ENCODE measurements at regions not wholly inside any gene's neighbourhood (a gene's known extent, or its start where the extent isn't known, plus 50 kb on each side); places are given as distances from the start of the nearest gene placed in this dataset.
"Not testable (repeated sequence)": the region's sequence is repeated elsewhere in the genome, so short reads cannot be mapped to it uniquely, and the experiment has no call there.

DNA sequence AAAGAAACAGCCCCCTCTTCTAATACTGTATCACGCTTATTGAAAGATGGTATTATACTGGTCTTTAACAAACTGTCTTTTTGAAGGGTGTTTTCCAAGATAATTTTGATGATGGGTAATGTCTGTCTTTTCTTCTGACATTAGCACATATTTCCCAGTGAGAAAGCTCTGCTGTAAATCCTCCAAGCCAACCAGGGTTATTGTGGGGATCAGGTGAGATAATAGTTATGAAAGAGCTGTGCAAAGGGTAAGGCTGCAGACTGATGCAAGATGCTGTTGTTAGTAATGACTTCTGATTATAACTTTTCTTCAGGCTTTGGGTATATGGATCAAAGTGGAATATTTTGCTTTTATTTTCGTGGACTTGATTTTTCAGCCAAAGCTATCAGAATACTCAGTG is 581.7 kb downstream of the REEP3 start:
- DNase-seq (ENCODE audit: low read depth in 1 of 2, low spot score in 1 of 2), result no peak
- in situ Hi-C loops (cut with HindIII; ENCODE audit: low pct_unique_long_range_greater_than_20kb, low sequenced_read_pairs), result no loop called here
- TF ChIP-seq JUND (IDR thresholded peaks at IDR 0.05; ENCODE audit: low read depth), result no peak

DNA sequence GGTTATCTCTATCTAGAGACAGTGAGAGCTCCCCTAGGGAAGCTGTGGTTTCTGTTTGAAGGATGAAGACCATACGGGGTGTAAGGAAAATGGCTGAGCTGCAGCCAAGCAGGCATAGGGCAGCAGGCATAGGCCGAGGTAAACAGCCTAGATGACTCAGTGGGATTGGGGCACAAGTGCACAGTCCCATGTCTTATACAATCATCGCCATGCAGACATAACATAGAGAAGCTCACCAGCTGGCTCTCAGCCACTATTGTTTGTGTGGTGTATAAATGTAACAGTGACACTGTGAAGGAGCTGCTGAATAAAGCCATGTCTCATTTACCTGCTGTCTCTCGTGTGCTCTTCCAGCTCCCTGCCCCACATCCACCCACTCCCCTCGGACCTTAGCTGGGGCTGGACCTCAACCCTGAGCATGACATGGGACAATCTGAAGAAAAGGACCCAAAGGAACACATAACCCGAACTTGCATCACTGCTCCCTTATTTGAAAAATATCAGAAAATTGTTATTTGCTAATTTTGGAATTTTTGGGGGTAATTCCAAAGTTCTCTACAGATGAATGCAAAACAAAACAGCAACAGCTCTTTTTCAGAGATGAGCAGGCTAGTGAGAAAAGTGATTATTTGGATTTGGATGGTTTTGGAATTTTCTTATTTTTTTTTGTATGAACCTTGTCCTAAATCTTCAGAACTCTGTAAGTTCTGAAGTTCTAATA is 582.7 kb downstream of the REEP3 start:
- no peak for TF ChIP-seq JUND (IDR thresholded peaks at IDR 0.05; ENCODE audit: low read depth)
- no peak for DNase-seq (ENCODE audit: low read depth in 1 of 2, low spot score in 1 of 2)
- in situ Hi-C loops (cut with HindIII; ENCODE audit: low pct_unique_long_range_greater_than_20kb, low sequenced_read_pairs), result no loop called here

DNA sequence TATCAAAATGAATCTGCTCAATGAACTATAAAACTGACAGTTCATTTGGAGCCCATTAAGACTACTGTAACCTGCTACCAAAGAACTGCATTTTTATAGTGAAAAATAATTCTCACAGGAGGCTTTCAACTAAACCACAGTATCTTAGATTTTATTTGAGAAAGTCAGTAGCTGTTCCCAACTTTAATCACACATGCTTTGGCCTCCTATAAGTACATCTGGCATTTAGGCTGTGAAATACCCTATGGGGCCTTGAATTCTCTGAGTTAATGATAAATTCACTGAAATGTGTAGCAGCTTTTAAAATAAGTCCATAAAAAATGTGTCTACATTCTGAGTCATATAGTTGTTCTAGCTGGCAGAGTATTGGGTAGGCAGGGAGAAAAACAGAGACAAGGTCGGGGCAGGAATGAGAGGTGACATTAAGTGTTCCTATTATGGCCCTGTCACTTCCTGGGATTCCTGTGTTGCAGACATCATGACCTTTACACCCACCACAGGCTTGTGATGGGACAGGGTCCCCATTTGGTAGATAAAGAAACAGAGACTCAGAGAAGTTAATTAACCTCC is 588.8 kb downstream of the REEP3 start:
- no peak for TF ChIP-seq JUND (IDR thresholded peaks at IDR 0.05; ENCODE audit: low read depth)
- no peak for DNase-seq (ENCODE audit: low read depth in 1 of 2, low spot score in 1 of 2)
- in situ Hi-C loops (cut with HindIII; ENCODE audit: low pct_unique_long_range_greater_than_20kb, low sequenced_read_pairs), result no loop called here

DNA sequence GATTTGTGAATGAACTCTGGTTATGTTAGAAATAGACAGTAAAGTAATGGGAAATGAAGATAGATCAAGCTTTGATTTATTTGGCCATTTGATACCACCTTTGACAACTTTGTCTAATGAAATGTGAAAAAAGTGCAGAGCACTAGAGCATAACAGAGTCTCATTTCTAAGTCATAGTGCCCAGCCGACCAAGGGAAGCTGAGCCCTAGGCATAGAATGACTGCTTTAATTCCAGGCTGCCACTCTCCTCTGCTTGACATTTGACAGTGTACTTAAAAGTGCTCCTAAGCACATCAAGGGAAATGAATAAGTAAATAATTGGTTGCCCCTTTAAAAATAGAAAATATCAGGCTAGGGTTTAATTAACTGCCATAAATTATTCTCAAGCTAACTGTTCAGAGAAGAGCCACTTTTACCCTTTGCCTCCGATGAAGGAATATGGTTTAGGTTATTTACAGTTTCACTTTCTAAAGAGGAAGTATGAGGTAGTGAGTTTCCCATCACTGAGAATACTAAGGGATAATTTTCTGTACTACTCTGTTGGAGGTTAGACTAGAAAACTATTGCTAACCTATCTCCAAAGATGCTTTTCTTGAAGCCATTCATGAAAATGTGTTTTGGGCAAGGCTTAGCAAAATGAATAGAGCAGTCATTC is 591.6 kb downstream of the REEP3 start:
- DNase-seq (ENCODE audit: low read depth in 1 of 2, low spot score in 1 of 2), result no peak
- in situ Hi-C loops (cut with HindIII; ENCODE audit: low pct_unique_long_range_greater_than_20kb, low sequenced_read_pairs), result no loop called here
- TF ChIP-seq JUND (IDR thresholded peaks at IDR 0.05; ENCODE audit: low read depth), result no peak

DNA sequence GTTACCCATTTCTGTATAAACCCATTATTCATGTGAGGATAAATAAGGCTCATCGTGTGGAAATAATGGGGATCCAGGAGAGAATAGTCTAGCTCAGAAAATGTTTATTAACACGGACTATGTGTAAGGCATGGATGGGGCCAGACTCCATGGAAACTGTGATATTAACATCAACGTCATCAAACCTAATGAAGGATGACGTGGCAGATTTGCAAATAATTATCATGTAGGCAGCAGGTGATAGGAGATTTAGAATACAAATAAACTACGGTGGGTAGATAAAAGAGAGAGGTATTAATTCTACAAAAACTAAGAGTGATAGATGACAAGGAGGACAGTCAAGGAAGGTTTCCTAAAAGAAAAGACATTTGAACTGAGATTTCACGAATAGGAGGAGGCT is 592.2 kb downstream of the REEP3 start:
- no peak for TF ChIP-seq JUND (IDR thresholded peaks at IDR 0.05; ENCODE audit: low read depth)
- DNase-seq (ENCODE audit: low read depth in 1 of 2, low spot score in 1 of 2), result no peak
- in situ Hi-C loops (cut with HindIII; ENCODE audit: low pct_unique_long_range_greater_than_20kb, low sequenced_read_pairs), result no loop called here

DNA sequence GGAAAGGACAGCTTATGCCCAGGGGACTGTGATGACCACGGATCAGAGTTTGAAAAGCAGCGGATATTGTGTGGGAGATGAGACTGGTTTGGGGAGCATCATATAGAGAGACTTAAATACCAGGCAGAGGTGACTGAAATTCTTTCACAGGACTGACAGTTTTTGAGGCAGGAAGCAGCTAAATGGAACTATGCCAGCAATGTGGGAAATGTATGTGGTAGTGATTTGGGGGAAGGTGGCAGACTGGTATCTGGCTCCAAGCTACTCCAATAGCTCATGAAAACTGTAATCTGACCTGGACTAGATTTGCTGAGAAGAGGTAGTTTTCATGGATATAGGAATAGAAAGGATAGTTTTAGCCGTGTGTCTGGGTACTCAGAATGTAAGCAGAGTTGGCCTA is 592.6 kb downstream of the REEP3 start:
- in situ Hi-C loops (cut with HindIII; ENCODE audit: low pct_unique_long_range_greater_than_20kb, low sequenced_read_pairs), result no loop called here
- DNase-seq (ENCODE audit: low read depth in 1 of 2, low spot score in 1 of 2), result no peak
- no peak for TF ChIP-seq JUND (IDR thresholded peaks at IDR 0.05; ENCODE audit: low read depth)

DNA sequence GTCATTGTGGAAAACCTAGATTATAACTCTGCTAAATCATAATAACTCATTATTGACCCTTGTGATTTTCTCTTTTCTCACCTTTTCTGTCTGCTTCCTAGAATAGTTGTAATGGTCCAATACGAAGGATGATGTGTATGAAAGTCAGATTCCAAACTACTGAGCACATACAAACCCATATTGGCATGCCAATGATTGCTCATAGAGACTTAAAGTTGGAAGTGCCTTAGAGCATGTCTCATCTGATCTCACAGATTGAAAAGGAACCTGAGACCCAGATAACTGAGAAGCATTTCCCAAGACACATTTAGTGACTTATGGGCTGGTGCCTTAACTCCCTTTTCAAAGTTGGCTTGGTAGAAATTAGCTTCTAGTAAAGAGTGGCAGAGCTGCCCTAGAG is 594.3 kb downstream of the REEP3 start:
- no peak for TF ChIP-seq JUND (IDR thresholded peaks at IDR 0.05; ENCODE audit: low read depth)
- in situ Hi-C loops (cut with HindIII; ENCODE audit: low pct_unique_long_range_greater_than_20kb, low sequenced_read_pairs), result no loop called here
- DNase-seq (ENCODE audit: low read depth in 1 of 2, low spot score in 1 of 2), result no peak

DNA sequence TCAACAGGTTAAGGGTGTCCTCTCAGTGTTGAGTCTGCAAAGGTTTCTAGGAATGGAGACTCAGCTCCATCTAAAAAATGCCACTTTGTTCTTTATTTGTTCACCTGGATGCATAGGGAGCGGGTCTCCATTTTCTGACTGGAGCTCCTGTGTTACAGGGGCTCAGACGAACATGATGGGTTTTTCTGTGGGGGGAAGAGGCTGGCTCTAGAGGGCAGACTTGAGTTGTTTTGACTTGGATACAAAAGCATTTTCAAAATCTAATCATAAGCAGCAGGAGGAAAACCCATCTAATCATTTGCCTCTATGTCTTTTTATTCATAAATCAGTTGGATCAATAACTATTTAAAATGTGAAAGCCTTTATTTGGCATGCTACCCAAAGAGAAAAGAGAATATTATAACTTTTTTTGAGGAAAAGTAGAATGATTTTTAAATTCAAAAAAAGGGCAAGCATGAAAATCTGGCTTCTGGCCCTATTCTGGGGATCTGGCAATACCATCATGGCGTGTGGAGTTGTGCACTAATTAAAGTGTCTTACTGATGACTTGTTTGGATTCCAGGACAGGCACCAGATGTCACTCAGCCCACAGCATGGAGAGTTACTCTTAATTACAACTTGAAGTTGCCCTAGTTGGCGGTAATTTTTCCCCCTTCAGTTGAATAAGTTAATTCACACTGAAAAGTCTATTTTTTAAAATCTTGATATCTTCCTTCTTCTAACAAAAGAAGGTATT is 594.9 kb downstream of the REEP3 start:
- peak; percentile 46 to 63 for DNase-seq (ENCODE audit: low read depth in 1 of 2, low spot score in 1 of 2)
- in situ Hi-C loops (cut with HindIII; ENCODE audit: low pct_unique_long_range_greater_than_20kb, low sequenced_read_pairs), result no loop called here
- TF ChIP-seq JUND (IDR thresholded peaks at IDR 0.05; ENCODE audit: low read depth), result no peak

DNA sequence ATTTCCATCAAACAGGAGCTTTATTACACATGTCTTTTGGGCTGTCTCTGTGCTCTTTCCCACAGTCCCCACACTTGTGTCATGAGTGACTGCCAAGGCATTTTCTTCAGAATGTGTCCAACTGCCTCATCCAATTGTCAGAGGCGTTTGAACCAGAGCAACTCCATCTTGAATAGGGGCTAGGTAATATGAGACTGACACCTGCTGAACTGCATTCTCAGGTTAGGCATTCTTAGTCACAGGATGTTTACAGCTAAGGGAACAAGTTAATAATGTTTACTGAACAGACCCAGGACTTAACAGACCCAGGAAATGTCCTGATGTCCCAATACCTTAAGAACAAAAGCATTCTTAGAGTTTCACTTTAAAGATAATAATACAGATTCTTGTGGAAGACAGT is 595.5 kb downstream of the REEP3 start:
- in situ Hi-C loops (cut with HindIII; ENCODE audit: low pct_unique_long_range_greater_than_20kb, low sequenced_read_pairs), result no loop called here

DNA sequence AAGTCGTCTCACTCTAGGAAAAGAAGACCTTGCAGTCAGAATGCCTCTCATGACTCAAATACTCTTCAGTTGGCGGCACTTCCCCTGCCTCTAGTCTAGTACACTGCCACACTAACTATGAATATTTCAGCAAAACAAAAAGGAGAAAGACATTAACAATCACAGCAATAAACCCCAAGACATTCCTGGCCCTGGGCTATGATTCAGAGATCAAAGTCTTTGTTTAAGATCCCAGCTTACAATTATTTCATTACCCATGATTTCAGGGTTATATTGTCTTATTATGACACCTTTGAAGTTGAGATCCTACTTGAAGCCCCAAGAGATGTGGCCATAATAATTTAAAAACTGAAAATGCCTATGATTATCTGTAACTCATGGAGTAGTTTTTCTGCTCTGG is 597.5 kb downstream of the REEP3 start:
- TF ChIP-seq JUND (IDR thresholded peaks at IDR 0.05; ENCODE audit: low read depth), result no peak
- no peak for DNase-seq (ENCODE audit: low read depth in 1 of 2, low spot score in 1 of 2)
- in situ Hi-C loops (cut with HindIII; ENCODE audit: low pct_unique_long_range_greater_than_20kb, low sequenced_read_pairs), result no loop called here

More for the DNA sequence above, 595.5 kb downstream of the REEP3 start:
- DNase-seq (ENCODE audit: low read depth in 1 of 2, low spot score in 1 of 2), result peak in 1 of 2 experiments; percentile 44
- TF ChIP-seq JUND (IDR thresholded peaks at IDR 0.05; ENCODE audit: low read depth), result no peak

DNA sequence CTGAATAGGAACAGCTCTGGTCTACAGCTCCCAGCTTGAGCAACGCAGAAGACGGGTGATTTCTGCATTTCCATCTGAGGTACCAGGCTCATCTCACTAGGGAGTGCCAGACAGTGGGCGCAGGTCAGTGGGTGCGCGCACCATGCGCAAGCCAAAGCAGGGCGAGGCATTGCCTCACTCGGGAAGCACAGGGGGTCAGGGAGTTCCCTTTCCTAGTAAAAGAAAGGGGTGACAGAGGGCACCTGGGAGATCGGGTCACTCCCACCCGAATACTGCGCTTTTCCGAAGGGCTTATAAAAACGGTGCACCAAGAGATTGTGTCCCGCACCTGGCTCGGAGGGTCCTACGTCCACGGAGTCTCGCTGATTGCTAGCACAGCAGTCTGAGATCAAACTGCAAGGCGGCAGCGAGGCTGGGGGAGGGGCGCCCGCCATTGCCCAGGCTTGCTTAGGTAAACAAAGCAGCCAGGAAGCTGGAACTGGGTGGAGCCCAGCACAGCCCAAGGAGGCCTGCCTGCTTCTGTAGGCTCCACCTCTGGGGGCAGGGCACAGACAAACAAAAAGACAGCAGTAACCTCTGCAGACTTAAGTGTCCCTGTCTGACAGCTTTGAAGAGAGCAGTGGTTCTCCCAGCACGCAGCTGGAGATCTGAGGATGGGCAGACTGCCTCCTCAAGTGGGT is 599.2 kb downstream of the REEP3 start:
- in situ Hi-C loops (cut with HindIII; ENCODE audit: low pct_unique_long_range_greater_than_20kb, low sequenced_read_pairs); DNase-seq (ENCODE audit: low read depth in 1 of 2, low spot score in 1 of 2): not testable (repeated sequence)

DNA sequence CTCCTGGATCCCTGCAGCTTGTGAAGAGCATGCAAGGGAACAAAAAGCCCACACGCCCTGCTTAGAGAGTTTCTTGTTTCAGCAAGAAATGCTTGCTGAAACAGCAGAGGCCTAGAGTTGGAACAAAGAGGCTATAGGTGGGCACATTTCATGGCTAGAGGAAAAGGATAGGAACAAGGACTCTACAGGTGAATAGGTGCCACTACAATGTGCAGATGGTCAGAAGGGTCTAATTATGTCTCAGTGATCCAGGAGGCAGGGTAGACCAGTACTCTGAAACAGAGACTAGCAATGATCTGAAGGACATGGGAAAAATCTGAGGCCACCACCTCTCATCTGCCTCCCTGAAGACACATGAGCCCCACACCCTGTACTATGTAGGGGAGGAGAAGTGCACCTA is 609.0 kb downstream of the REEP3 start:
- DNase-seq (ENCODE audit: low read depth in 1 of 2, low spot score in 1 of 2), result no peak
- no peak for TF ChIP-seq JUND (IDR thresholded peaks at IDR 0.05; ENCODE audit: low read depth)
- in situ Hi-C loops (cut with HindIII; ENCODE audit: low pct_unique_long_range_greater_than_20kb, low sequenced_read_pairs), result no loop called here
